GM12875 (cell line): ENCODE measurements at regions not wholly inside any gene's neighbourhood (a gene's known extent, or its start where the extent isn't known, plus 50 kb on each side); places are given as distances from the start of the nearest gene placed in this dataset.

Experiments
- H3K4me3 ChIP-seq: one replicate; pipeline ENCODE4 v1.5.1; 2011; ENCODE audit warnings: low read depth, low read length, control low read depth
- TF ChIP-seq, protein P1 (sequence below): IDR thresholded peaks from 2 replicates; pipeline ENCODE4 v1.5.1; 2011; ENCODE audit warnings: low read depth, mild to moderate bottlenecking, control low read depth, inconsistent platforms, low read length, moderate library complexity, borderline replicate concordance; ENCODE audit not compliant: insufficient read depth

GRCh38 chr4:54548098-54548620, 109.6 kb upstream of the KIT start:
- no peak overlapping the region for H3K4me3 ChIP-seq
- TF ChIP-seq, protein P1, sequence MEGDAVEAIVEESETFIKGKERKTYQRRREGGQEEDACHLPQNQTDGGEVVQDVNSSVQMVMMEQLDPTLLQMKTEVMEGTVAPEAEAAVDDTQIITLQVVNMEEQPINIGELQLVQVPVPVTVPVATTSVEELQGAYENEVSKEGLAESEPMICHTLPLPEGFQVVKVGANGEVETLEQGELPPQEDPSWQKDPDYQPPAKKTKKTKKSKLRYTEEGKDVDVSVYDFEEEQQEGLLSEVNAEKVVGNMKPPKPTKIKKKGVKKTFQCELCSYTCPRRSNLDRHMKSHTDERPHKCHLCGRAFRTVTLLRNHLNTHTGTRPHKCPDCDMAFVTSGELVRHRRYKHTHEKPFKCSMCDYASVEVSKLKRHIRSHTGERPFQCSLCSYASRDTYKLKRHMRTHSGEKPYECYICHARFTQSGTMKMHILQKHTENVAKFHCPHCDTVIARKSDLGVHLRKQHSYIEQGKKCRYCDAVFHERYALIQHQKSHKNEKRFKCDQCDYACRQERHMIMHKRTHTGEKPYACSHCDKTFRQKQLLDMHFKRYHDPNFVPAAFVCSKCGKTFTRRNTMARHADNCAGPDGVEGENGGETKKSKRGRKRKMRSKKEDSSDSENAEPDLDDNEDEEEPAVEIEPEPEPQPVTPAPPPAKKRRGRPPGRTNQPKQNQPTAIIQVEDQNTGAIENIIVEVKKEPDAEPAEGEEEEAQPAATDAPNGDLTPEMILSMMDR: no peak

DNA sequence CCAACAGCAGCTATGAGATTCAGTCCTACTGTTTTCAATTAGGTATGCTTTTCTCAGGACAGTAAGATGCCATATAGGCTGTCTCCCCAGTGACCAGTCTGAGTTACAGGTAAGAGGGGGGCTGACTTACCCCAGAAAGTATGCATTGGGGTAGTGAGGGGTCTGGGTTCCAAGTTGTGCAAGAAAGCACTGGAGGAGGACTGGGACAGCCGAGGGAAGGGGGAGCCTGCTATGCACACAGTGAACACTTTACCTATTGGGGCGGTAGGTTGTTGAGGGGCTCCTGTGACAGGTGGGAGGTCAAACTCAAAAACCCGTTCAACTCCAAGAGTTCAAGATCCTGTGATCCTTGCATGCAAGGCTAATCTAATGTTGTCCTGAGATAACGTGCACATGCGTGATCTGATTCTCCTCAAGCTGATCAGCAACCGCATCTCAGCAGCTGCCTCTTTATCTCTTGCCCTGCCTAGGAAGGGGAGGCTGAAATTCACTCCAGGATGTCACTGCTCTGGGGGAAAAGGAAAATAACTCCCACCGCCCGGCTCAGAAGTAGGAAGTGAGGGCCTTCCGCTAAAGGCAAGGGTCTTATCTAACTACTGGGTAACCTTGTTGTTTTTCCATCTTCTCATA, 108.8 kb upstream of the KIT start:
- TF ChIP-seq, protein P1: no peak
- H3K4me3 ChIP-seq: no peak overlapping the region

- TF ChIP-seq, protein P1: no peak
- no peak overlapping the region for H3K4me3 ChIP-seq
These were observed 107.2 kb upstream of the KIT start for GRCh38 chr4:54550395-54551171.

DNA sequence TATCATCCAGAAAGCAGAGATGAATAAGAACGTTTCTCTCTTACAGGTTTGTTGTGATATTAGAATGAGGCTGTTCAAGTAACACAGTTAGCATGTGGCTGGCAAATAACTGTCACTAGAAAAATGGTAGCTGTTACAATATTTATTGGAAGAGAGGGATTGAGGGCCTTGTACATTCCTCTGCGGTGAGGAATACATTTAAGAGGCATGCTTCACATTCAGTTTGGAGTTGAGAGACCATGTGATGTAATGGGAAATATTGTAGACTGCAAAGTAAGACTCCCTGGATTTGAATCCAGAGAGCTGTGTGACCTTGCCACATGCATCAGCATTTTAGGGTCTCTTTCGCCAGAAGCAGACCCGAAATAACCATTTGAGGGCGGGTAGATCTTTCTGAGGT, 104.8 kb upstream of the KIT start:
- no peak overlapping the region for H3K4me3 ChIP-seq
- TF ChIP-seq, protein P1: no peak

GRCh38 chr4:54554339-54554990, 103.3 kb upstream of the KIT start:
- TF ChIP-seq, protein P1: no peak
- H3K4me3 ChIP-seq: no peak overlapping the region

DNA sequence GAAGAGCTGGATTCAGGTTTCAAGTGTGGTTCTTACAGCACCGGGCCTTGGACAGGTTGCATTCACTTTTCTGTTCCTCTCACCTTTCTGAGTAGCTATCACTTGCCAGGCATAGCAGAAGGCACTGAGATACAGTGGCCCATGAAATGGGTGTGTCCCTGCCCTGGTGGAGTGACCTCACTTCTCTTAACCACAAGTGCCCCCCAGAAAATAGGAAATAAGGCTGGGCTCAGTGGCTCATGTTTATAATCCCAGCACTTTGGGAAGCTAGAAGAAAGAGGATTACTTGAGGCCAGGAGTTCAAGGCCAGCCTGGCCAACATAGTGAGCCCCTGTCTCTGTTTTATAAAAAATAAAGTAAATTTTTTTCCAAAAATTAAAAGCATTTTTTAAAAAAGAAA, 101.7 kb upstream of the KIT start:
- H3K4me3 ChIP-seq: no peak overlapping the region
- TF ChIP-seq, protein P1: no peak
